ENCODE measurements at regions not wholly inside any gene's neighbourhood (a gene's known extent, or its start where the extent isn't known, plus 50 kb on each side); places are given as distances from the start of the nearest gene placed in this dataset.

- TF ChIP-seq JUND (IDR thresholded peaks at IDR 0.05) (no peak), CTCF (IDR thresholded peaks at IDR 0.05; ENCODE audit: low read depth, low read length, missing input control) (no peak), ZBTB33 (IDR thresholded peaks at IDR 0.05) (no peak), RAD21 (IDR thresholded peaks at IDR 0.05) (no peak), SP1 (IDR thresholded peaks at IDR 0.05) (no peak), REST (IDR thresholded peaks at IDR 0.05) (no peak), FOXA1 (IDR thresholded peaks at IDR 0.05) (no peak), GABPA (IDR thresholded peaks at IDR 0.05 in 1 of 2, conservative IDR thresholded peaks at IDR 0.05 in 1 of 2) (no peak), FOXA2 (IDR thresholded peaks at IDR 0.05) (no peak)
These were observed 295.3 kb upstream of the TNC start for GRCh38 chr9:115413304-115413703.

Measured in liver (tissue), 3 donors.